Cerebellar nuclear complex (tissue), 1 donor: ENCODE measurements at regions not wholly inside any gene's neighbourhood (a gene's known extent, or its start where the extent isn't known, plus 50 kb on each side); places are given as distances from the start of the nearest gene placed in this dataset.
"Not testable (repeated sequence)": the region's sequence is repeated elsewhere in the genome, so short reads cannot be mapped to it uniquely, and the experiment has no call there.

Experiments
- DNase-seq, 2 experiments: peaks; one replicate each; lab custom pipeline; 2025; lab: John Stamatoyannopoulos, UW

GRCh38 chr13:81546294-81546693, 1205.4 kb upstream of the SPRY2 start:
- DNase-seq, result not testable (repeated sequence)

DNA sequence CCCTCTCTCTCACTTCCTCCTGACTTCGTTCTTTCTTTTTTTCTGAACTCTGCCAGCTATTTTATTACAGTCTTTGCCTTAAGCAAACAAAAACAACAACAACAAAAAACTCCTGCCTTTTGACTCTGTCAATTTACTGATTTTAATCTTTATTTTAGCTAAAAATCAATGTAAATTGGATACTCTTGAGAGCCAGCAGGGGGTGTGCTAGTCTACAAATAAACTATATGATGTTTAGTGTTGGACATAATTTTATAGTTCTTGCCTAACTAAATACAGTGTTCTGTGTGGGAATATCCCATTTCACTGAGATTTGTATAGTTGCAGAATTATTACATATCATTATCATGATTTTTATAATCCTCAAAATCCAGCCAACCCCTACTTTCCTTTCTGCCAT, 1199.9 kb upstream of the SPRY2 start:
- no peak for DNase-seq

DNA sequence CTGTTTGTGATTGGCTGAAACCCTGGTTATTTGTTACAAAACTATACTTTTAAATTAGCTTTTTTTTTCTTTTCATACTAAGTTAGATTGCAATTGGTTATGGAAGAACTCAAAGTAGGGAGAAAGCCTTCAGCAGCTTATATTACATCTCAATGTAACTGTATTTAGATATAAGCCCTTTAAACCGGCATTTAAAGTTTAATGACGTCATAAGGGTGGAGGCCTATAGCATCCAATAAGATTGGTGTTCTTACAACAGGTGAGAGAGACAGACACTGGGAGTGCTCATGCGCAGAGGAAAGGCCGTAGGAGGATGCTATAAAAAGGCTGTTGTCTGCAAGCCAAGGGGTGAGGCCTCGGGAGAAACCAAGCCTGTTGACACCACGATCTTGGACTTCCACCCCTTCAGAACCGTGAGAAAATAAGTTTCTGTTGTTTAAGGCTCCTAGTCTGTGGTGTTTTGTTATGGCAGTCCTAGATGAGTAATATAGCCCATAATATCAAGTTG, 1198.8 kb upstream of the SPRY2 start:
- no peak for DNase-seq

- DNase-seq, result no peak
These were observed 1158.0 kb upstream of the SPRY2 start for GRCh38 chr13:81498969-81499368.

GRCh38 chr13:81493144-81493543, 1152.2 kb upstream of the SPRY2 start:
- no peak for DNase-seq

GRCh38 chr13:81492449-81492848, 1151.5 kb upstream of the SPRY2 start:
- DNase-seq, result no peak

GRCh38 chr13:81488021-81488420, 1147.1 kb upstream of the SPRY2 start:
- no peak for DNase-seq

GRCh38 chr13:81487151-81487550, 1146.2 kb upstream of the SPRY2 start:
- DNase-seq, result no peak

DNA sequence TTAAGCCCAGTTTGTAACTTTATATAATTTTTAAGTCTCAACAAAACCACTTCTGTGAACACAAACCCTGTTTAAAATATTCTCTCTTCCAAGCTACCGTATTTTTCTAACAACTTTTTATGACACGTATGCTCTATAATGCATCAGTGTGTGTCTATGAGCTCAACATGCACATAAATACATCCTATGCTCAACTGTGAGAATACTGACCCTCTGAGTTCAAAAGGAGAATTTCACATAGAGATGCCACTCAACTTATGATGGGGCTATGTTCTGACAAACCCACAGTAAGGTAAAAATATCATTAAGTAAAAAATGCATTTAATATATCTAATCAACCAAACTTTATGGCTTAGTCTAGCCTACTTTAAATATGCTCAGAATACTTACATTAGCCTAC, 1139.7 kb upstream of the SPRY2 start:
- DNase-seq, result no peak

GRCh38 chr13:81473366-81473899, 1132.5 kb upstream of the SPRY2 start:
- no peak for DNase-seq

DNA sequence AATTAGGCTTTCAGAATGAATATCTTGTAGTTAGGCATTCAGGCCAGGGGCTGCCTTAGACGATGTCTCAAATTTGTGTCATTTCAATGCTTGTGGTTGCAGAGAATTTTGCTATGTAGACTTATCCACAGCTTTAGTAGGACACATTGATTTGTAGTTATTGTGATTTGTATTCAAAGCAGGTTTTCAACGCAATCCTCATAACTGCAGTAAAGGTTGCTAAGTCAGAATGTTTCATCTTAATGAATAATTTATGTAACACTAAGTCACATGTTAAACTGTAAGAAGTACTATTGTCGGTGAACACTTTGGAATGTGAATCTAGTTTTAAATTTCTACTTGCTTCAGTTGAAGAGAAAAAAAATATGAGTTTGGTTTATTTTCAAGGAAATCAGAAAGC, 1117.2 kb upstream of the SPRY2 start:
- DNase-seq, result no peak

DNA sequence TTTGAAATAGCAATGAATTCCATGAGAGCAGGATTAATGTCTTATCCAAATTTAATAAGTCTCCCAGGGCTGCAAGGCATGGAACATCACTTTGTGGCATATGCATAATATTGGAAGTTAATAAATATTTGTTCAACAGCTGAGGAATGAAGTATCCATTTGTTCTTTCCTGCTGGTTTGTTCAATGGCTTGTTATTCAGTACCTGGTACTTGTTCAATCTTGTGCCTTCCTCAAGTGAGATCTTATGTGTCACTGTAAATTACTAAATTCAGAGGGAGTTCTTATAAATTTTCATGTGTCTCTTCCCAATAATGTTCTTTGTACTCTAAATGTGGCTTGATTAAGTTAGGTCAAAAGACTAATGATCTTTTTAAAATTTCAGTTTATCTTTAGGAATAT, 1105.5 kb upstream of the SPRY2 start:
- no peak for DNase-seq

GRCh38 chr13:81442904-81443303, 1102.0 kb upstream of the SPRY2 start:
- no peak for DNase-seq

GRCh38 chr13:81425286-81425685, 1084.4 kb upstream of the SPRY2 start:
- no peak for DNase-seq

DNA sequence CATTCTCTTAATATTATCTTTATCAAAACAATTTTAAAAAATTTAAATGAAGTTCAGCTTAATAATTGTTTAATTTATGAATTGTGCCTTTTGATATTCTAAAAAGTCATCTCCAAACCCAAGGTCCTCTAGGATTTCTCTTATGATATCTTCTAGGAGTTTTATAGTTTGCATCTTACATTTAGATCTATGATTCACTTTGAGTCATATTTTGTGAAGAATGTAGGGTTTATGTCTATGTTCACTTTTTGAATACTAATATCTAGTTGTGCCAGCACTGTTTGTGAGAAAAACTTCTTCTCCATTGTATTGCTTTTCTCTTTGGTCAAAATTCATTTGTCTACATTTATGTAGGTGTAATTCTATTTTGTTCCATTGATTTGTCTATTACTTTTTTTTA, 1068.4 kb upstream of the SPRY2 start:
- no peak for DNase-seq

DNA sequence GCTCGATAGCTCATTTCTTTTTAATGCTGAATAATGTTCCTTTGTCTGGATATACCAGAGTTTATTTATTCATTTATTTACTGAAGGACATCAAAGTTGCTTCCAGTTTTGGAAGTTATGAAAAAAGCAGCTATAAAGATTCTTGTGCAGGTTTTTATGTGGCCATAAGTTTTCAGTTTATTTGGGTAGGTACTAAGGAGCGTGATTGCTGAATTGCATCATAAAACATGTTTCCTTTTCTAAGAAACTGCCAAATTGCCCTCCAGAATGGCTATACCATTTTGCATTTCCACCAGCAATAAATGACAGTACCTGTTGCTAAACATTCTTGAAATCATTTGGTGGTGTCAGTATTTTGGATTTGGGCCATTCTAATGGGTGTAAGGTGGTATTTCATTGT, 1067.7 kb upstream of the SPRY2 start:
- no peak for DNase-seq

GRCh38 chr13:81406639-81407292, 1065.8 kb upstream of the SPRY2 start:
- DNase-seq, result no peak

- no peak for DNase-seq
These were observed 1065.1 kb upstream of the SPRY2 start for GRCh38 chr13:81406022-81406421.

- no peak for DNase-seq
These were observed 1055.3 kb upstream of the SPRY2 start for GRCh38 chr13:81396192-81396591.

- DNase-seq, result no peak
These were observed 1054.4 kb upstream of the SPRY2 start for GRCh38 chr13:81395368-81395767.

DNA sequence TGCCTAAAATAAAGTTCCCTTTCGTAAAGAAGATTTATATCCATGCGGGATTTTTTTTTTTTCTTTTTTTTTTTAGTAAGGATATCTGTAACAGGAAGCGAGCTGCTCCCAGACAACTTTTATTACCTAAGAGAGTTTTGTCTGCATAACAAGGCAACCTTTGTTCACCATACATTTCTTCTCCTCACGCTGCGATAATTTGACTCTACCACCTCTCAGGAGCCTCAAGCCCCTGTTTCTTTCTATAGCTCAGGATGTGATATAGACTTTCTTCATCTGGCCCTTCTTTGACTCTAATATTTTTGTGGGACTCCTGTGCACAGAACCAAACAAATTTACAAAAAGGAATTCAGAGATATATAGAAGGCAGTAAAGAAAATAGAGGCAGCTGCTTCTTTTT, 1053.7 kb upstream of the SPRY2 start:
- no peak for DNase-seq

- DNase-seq, result no peak
These were observed 1052.8 kb upstream of the SPRY2 start for GRCh38 chr13:81393721-81394120.

DNA sequence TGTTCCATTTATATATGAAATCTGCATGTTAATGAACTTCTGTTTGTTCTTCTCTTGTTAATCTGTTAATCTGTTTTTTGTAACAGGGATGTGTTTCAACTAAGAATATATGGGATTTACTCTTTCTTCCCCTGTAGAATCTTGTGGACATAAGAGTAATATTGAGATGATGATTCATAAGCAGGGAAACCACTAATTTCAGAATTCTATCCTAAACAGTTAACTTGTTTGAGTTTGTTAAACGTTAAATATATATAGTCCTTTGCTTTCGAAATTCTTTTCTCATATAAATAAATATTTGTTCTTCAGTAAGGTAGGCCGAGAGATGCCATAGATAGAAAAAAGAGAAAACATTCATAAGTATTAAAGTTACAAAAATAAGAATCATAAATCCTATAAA, 1052.2 kb upstream of the SPRY2 start:
- no peak for DNase-seq

GRCh38 chr13:81388400-81388799, 1047.5 kb upstream of the SPRY2 start:
- no peak for DNase-seq
